Stimulated activated memory B cell treated with anti-CD40 and anti-IgM and Interleukin-4, amounts not matched to agents 10 μg/mL and 1 μg/mL and 100 μg/mL, for 72 hours (primary cell): ENCODE measurements at regions not wholly inside any gene's neighbourhood (a gene's known extent, or its start where the extent isn't known, plus 50 kb on each side); places are given as distances from the start of the nearest gene placed in this dataset.

Experiments used
- ATAC-seq: fragments of 150-1000 bp; cut with Tn5 transposase; 2 replicates; pipeline ENCODE4 v1.10.0; 2021
- H3K27ac Mint-ChIP-seq: one replicate; pipeline ENCODE4 v1.8.0; 2022; ENCODE audit warnings: mild to moderate bottlenecking, mixed read lengths
- H3K27me3 Mint-ChIP-seq: one replicate; pipeline ENCODE4 v1.8.0; 2022; ENCODE audit warnings: mixed read lengths
- H3K36me3 Mint-ChIP-seq: one replicate; pipeline ENCODE4 v1.8.0; 2022; ENCODE audit warnings: mixed read lengths
- H3K4me1 Mint-ChIP-seq: one replicate; pipeline ENCODE4 v1.8.0; 2022; ENCODE audit warnings: mixed read lengths
- H3K4me3 Mint-ChIP-seq: one replicate; pipeline ENCODE4 v1.8.0; 2022; ENCODE audit warnings: mild to moderate bottlenecking, moderate library complexity, mixed read lengths
- H3K9me3 Mint-ChIP-seq: one replicate; pipeline ENCODE4 v1.8.0; 2022; ENCODE audit warnings: mixed read lengths

GRCh38 chr2:137806068-137806805, 158.0 kb upstream of the HNMT start:
- no peaks in the 10 kb centered on the region for H3K27me3 Mint-ChIP-seq
- peaks cover 12% of the 10 kb centered on the region for H3K9me3 Mint-ChIP-seq
- no peaks in the 10 kb centered on the region for H3K4me1 Mint-ChIP-seq
- no peak overlapping the region for H3K4me3 Mint-ChIP-seq
- ATAC-seq: no peak
- no peak overlapping the region for H3K27ac Mint-ChIP-seq
- no peaks in the 10 kb centered on the region for H3K36me3 Mint-ChIP-seq

GRCh38 chr2:137809252-137809651, 155.0 kb upstream of the HNMT start:
- Mint-ChIP-seq H3K4me1 (no peaks in the 10 kb centered on the region), H3K27me3 (no peaks in the 10 kb centered on the region), H3K36me3 (no peaks in the 10 kb centered on the region), H3K27ac (no peak overlapping the region), H3K9me3 (peaks cover 5% of the 10 kb centered on the region), H3K4me3 (no peak overlapping the region)
- ATAC-seq: no peak

GRCh38 chr2:137809837-137810236, 154.4 kb upstream of the HNMT start:
- no peak overlapping the region for H3K4me3 Mint-ChIP-seq
- no peak overlapping the region for H3K27ac Mint-ChIP-seq
- H3K9me3 Mint-ChIP-seq: peaks cover 5% of the 10 kb centered on the region
- ATAC-seq: no peak
- H3K4me1 Mint-ChIP-seq: no peaks in the 10 kb centered on the region
- no peaks in the 10 kb centered on the region for H3K27me3 Mint-ChIP-seq
- no peaks in the 10 kb centered on the region for H3K36me3 Mint-ChIP-seq

- no peak for ATAC-seq
- peaks cover 5% of the 10 kb centered on the region for H3K9me3 Mint-ChIP-seq
- H3K4me1 Mint-ChIP-seq: no peaks in the 10 kb centered on the region
- no peaks in the 10 kb centered on the region for H3K36me3 Mint-ChIP-seq
- no peak overlapping the region for H3K27ac Mint-ChIP-seq
- H3K4me3 Mint-ChIP-seq: no peak overlapping the region
- H3K27me3 Mint-ChIP-seq: no peaks in the 10 kb centered on the region
Observed at GRCh38 chr2:137812517-137812916, 151.8 kb upstream of the HNMT start.

GRCh38 chr2:137813176-137813575, 151.1 kb upstream of the HNMT start:
- Mint-ChIP-seq H3K4me3 (no peak overlapping the region), H3K36me3 (no peaks in the 10 kb centered on the region), H3K27ac (no peak overlapping the region), H3K27me3 (no peaks in the 10 kb centered on the region), H3K4me1 (no peaks in the 10 kb centered on the region), H3K9me3 (peaks cover 3% of the 10 kb centered on the region)
- no peak for ATAC-seq

GRCh38 chr2:137817058-137817457, 147.2 kb upstream of the HNMT start:
- no peak overlapping the region for H3K27ac Mint-ChIP-seq
- peaks cover 3% of the 10 kb centered on the region for H3K27me3 Mint-ChIP-seq
- no peak overlapping the region for H3K4me3 Mint-ChIP-seq
- no peaks in the 10 kb centered on the region for H3K36me3 Mint-ChIP-seq
- no peak for ATAC-seq
- H3K4me1 Mint-ChIP-seq: no peaks in the 10 kb centered on the region
- no peaks in the 10 kb centered on the region for H3K9me3 Mint-ChIP-seq

- Mint-ChIP-seq H3K4me1 (no peaks in the 10 kb centered on the region), H3K27ac (no peak overlapping the region), H3K36me3 (no peaks in the 10 kb centered on the region), H3K4me3 (no peak overlapping the region), H3K9me3 (no peaks in the 10 kb centered on the region), H3K27me3 (peaks cover 10% of the 10 kb centered on the region)
- no peak for ATAC-seq
Observed at GRCh38 chr2:137823196-137823595, 141.1 kb upstream of the HNMT start.

- Mint-ChIP-seq H3K9me3 (no peaks in the 10 kb centered on the region), H3K36me3 (no peaks in the 10 kb centered on the region), H3K4me3 (no peak overlapping the region), H3K4me1 (no peaks in the 10 kb centered on the region), H3K27me3 (peaks cover 10% of the 10 kb centered on the region), H3K27ac (no peak overlapping the region)
- no peak for ATAC-seq
Observed at GRCh38 chr2:137824501-137824900, 139.8 kb upstream of the HNMT start.

- peaks cover 10% of the 10 kb centered on the region for H3K27me3 Mint-ChIP-seq
- H3K4me1 Mint-ChIP-seq: no peaks in the 10 kb centered on the region
- no peaks in the 10 kb centered on the region for H3K36me3 Mint-ChIP-seq
- no peak overlapping the region for H3K27ac Mint-ChIP-seq
- ATAC-seq: peak; percentile 53
- H3K4me3 Mint-ChIP-seq: no peak overlapping the region
- no peaks in the 10 kb centered on the region for H3K9me3 Mint-ChIP-seq
Observed at GRCh38 chr2:137826373-137827372, 137.6 kb upstream of the HNMT start.

- H3K4me1 Mint-ChIP-seq: no peaks in the 10 kb centered on the region
- ATAC-seq: no peak
- no peaks in the 10 kb centered on the region for H3K9me3 Mint-ChIP-seq
- H3K36me3 Mint-ChIP-seq: no peaks in the 10 kb centered on the region
- no peak overlapping the region for H3K4me3 Mint-ChIP-seq
- no peaks in the 10 kb centered on the region for H3K27me3 Mint-ChIP-seq
- H3K27ac Mint-ChIP-seq: no peak overlapping the region
Observed at GRCh38 chr2:137828624-137829023, 135.6 kb upstream of the HNMT start.

GRCh38 chr2:137829251-137829650, 135.0 kb upstream of the HNMT start:
- ATAC-seq: no peak
- Mint-ChIP-seq H3K27ac (no peak overlapping the region), H3K4me1 (no peaks in the 10 kb centered on the region), H3K4me3 (no peak overlapping the region), H3K27me3 (no peaks in the 10 kb centered on the region), H3K9me3 (no peaks in the 10 kb centered on the region), H3K36me3 (no peaks in the 10 kb centered on the region)

GRCh38 chr2:137834760-137835379, 129.4 kb upstream of the HNMT start:
- ATAC-seq: no peak
- Mint-ChIP-seq H3K4me3 (no peak overlapping the region), H3K36me3 (no peaks in the 10 kb centered on the region), H3K27ac (no peak overlapping the region), H3K4me1 (no peaks in the 10 kb centered on the region), H3K9me3 (no peaks in the 10 kb centered on the region), H3K27me3 (peaks cover 8% of the 10 kb centered on the region)

GRCh38 chr2:137836671-137837070, 127.6 kb upstream of the HNMT start:
- no peak overlapping the region for H3K4me3 Mint-ChIP-seq
- H3K27me3 Mint-ChIP-seq: peaks cover 8% of the 10 kb centered on the region
- no peaks in the 10 kb centered on the region for H3K9me3 Mint-ChIP-seq
- ATAC-seq: no peak
- no peaks in the 10 kb centered on the region for H3K36me3 Mint-ChIP-seq
- H3K27ac Mint-ChIP-seq: no peak overlapping the region
- no peaks in the 10 kb centered on the region for H3K4me1 Mint-ChIP-seq

GRCh38 chr2:137837830-137838229, 126.4 kb upstream of the HNMT start:
- no peaks in the 10 kb centered on the region for H3K4me1 Mint-ChIP-seq
- H3K36me3 Mint-ChIP-seq: no peaks in the 10 kb centered on the region
- no peak for ATAC-seq
- H3K27ac Mint-ChIP-seq: no peak overlapping the region
- no peak overlapping the region for H3K4me3 Mint-ChIP-seq
- no peaks in the 10 kb centered on the region for H3K9me3 Mint-ChIP-seq
- peaks cover 8% of the 10 kb centered on the region for H3K27me3 Mint-ChIP-seq

- H3K4me1 Mint-ChIP-seq: no peaks in the 10 kb centered on the region
- no peak for ATAC-seq
- no peaks in the 10 kb centered on the region for H3K9me3 Mint-ChIP-seq
- H3K36me3 Mint-ChIP-seq: no peaks in the 10 kb centered on the region
- H3K4me3 Mint-ChIP-seq: no peak overlapping the region
- H3K27me3 Mint-ChIP-seq: peaks cover 8% of the 10 kb centered on the region
- H3K27ac Mint-ChIP-seq: no peak overlapping the region
Observed at GRCh38 chr2:137838255-137839092, 125.8 kb upstream of the HNMT start.
